Esophagus muscularis mucosa (tissue), 4 donors: ENCODE measurements at regions not wholly inside any gene's neighbourhood (a gene's known extent, or its start where the extent isn't known, plus 50 kb on each side); places are given as distances from the start of the nearest gene placed in this dataset.

Source experiments
- DNase-seq: peaks from one replicate; pipeline ENCODE4 v3.0.0-alpha.2; 2017; ENCODE audit errors: extremely low spot score
- H3K27ac ChIP-seq, 4 donors: fragments of 200-600 bp; sonication (generic); replicated peaks in 1 of 4; 1 replicate in 3 of 4; 2 replicates in 1 of 4; pipeline ENCODE4 v1.5.1; 2016 to 2019; ENCODE audit warnings: mild to moderate bottlenecking in 1 of 4
- H3K27me3 ChIP-seq, 4 donors: fragments of 200-600 bp; sonication (generic); one replicate each; pipeline versions ENCODE4 v1.5.1 to v1.6.0; 2016 to 2019
- H3K36me3 ChIP-seq, 4 donors: fragments of 200-600 bp; sonication (generic); one replicate each; pipeline ENCODE4 v1.5.1; 2016 to 2019
- H3K4me1 ChIP-seq, 4 donors: fragments of 200-600 bp; sonication (generic); one replicate each; pipeline ENCODE4 v1.5.1; 2016 to 2019
- H3K4me3 ChIP-seq, 4 donors: fragments of 200-600 bp; sonication (generic); 1 replicate in 2 of 4; 2 replicates in 2 of 4; pipeline ENCODE4 v1.5.1; 2016 to 2019; ENCODE audit warnings: mild to moderate bottlenecking in 4 of 4, moderate library complexity in 1 of 4
- H3K9me3 ChIP-seq, 4 donors: fragments of 200-600 bp; sonication (generic); 1 replicate in 3 of 4; 2 replicates in 1 of 4; pipeline ENCODE4 v1.5.1; 2016 to 2019
- EP300 ChIP-seq: sonication (generic); formaldehyde crosslinking; IDR thresholded peaks from one replicate; pipeline ENCODE4 v1.6.1; 2017; ENCODE audit warnings: antibody characterized with exemption
- POLR2A ChIP-seq: fragments of 450-650 bp; IDR thresholded peaks from one replicate; pipeline ENCODE4 v1.6.1; 2017; ENCODE audit warnings: antibody characterized with exemption, moderate library complexity, mild to moderate bottlenecking, low read depth
- POLR2AphosphoS5 ChIP-seq, 2 donors: sonication (generic); formaldehyde crosslinking; IDR thresholded peaks; one replicate each; pipeline ENCODE4 v1.6.1; 2017; ENCODE audit warnings: antibody characterized with exemption in 2 of 2
- WGBS: methylation state at CpG from one replicate; pipeline ENCODE4 v1.1.5; 2018; 5-methylcytosine and 5-hydroxymethylcytosine counted together
- intact Hi-C: fragments of 100-400 bp; cut with DNase I; formaldehyde crosslinking; loops from one replicate; pipeline ENCODE4 v1.15.1; 2023
- TF ChIP-seq, protein P1 (sequence below), 3 experiments: fragments of 200-600 bp in 2 of 3; fragments of 450-650 bp in 1 of 3; sonication (generic) in 2 of 3; IDR thresholded peaks; one replicate each; pipeline ENCODE4 v1.5.1; 2017 to 2019; ENCODE audit warnings: antibody characterized with exemption in 3 of 3, mild to moderate bottlenecking in 2 of 3, moderate library complexity in 1 of 3

DNA sequence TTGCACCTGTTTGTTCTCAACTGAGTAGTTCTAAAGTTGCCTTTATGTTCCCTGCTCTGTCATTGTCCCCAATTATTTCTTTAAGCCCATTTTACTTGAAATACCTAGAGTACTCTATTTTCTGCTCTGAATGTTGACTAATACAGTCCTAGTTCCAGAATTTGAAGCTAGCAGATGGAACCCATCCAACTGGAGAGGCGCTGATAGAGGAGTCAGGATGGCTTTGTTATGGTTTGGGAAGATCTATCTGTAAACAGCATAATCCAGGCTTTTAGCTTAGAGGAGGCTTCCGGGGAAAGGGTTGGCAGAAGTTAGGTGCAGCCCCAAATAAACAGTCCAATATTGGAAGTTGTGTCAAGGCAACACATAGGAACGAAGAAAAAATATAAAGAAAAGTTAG is 927.7 kb downstream of the TFAP2A start:
- intact Hi-C loops, result no loop called here
- peaks cover 0 to 5% (median 0%) of the 10 kb centered on the region in 4 donors for H3K4me1 ChIP-seq
- TF ChIP-seq POLR2A (no peak), POLR2AphosphoS5 (IDR thresholded peaks at IDR 0.05) (no peak), EP300 (no peak)
- TF ChIP-seq, protein P1, sequence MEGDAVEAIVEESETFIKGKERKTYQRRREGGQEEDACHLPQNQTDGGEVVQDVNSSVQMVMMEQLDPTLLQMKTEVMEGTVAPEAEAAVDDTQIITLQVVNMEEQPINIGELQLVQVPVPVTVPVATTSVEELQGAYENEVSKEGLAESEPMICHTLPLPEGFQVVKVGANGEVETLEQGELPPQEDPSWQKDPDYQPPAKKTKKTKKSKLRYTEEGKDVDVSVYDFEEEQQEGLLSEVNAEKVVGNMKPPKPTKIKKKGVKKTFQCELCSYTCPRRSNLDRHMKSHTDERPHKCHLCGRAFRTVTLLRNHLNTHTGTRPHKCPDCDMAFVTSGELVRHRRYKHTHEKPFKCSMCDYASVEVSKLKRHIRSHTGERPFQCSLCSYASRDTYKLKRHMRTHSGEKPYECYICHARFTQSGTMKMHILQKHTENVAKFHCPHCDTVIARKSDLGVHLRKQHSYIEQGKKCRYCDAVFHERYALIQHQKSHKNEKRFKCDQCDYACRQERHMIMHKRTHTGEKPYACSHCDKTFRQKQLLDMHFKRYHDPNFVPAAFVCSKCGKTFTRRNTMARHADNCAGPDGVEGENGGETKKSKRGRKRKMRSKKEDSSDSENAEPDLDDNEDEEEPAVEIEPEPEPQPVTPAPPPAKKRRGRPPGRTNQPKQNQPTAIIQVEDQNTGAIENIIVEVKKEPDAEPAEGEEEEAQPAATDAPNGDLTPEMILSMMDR (IDR thresholded peaks at IDR 0.05), result no peak
- WGBS, result 32% methylated on average over 3 of the region's 3 CpGs
- no peaks in the 10 kb centered on the region for H3K27me3 ChIP-seq
- H3K27ac ChIP-seq, result no peak overlapping the region
- no peaks in the 10 kb centered on the region for H3K9me3 ChIP-seq
- no peaks in the 10 kb centered on the region for H3K36me3 ChIP-seq
- no peak overlapping the region for H3K4me3 ChIP-seq
- no peak for DNase-seq

DNA sequence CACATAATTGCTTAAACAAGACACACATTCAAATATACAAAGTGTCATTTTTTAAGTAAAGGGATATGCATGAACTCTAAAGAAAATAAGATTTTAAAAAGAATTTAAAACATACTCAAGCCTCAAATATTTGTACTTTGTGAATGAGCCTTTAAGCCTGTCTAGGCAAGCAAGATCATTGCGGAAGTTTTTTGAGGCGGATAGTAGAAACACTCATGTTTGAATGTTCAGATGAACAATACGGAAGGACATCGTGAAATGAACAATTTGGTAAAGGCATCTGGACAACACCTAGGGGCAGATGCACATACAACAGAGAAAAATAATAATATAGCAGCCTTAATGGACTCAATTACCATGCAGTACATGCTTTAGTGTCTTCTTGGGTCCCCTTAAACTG is 928.9 kb downstream of the TFAP2A start:
- no peak overlapping the region for H3K4me3 ChIP-seq
- intact Hi-C loops, result no loop called here
- H3K36me3 ChIP-seq, result no peaks in the 10 kb centered on the region
- peaks cover 0 to 8% (median 0%) of the 10 kb centered on the region in 4 donors for H3K4me1 ChIP-seq
- no peak overlapping the region for H3K27ac ChIP-seq
- TF ChIP-seq POLR2A (no peak), EP300 (no peak), POLR2AphosphoS5 (IDR thresholded peaks at IDR 0.05) (no peak)
- TF ChIP-seq, protein P1 (IDR thresholded peaks at IDR 0.05), result no peak
- H3K9me3 ChIP-seq, result no peaks in the 10 kb centered on the region
- no peak for DNase-seq
- WGBS, result 73% methylated on average over 4 of the region's 4 CpGs
- no peaks in the 10 kb centered on the region for H3K27me3 ChIP-seq

DNA sequence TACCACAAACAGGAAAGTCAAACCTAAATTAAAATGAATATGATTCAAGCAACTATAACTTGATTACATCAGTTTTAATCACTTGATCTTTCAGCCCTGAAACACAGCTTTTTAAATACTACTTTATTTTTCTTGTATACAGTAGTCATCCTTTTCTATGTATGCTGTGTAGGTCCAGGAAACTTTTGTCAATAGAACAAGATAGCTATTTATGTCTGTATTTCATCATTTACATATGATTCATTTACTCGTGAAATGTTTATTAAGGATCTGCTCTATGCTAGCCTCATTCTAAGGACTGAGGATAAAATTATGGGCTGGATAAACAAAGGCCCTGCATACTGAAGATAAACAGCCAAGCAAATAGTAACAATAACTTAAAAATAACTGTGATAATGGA is 930.2 kb downstream of the TFAP2A start:
- TF ChIP-seq, protein P1 (IDR thresholded peaks at IDR 0.05), result no peak
- TF ChIP-seq POLR2AphosphoS5 (IDR thresholded peaks at IDR 0.05), result no peak
- TF ChIP-seq POLR2A, result no peak
- TF ChIP-seq EP300, result no peak
- no peak overlapping the region for H3K4me3 ChIP-seq
- no peak for DNase-seq
- peaks cover 0 to 8% (median 0%) of the 10 kb centered on the region in 4 donors for H3K4me1 ChIP-seq
- no peak overlapping the region for H3K27ac ChIP-seq
- WGBS, result 68% methylated on average over 1 of the region's 1 CpG
- H3K27me3 ChIP-seq, result no peaks in the 10 kb centered on the region
- intact Hi-C loops, result no loop called here
- no peaks in the 10 kb centered on the region for H3K9me3 ChIP-seq
- H3K36me3 ChIP-seq, result no peaks in the 10 kb centered on the region

DNA sequence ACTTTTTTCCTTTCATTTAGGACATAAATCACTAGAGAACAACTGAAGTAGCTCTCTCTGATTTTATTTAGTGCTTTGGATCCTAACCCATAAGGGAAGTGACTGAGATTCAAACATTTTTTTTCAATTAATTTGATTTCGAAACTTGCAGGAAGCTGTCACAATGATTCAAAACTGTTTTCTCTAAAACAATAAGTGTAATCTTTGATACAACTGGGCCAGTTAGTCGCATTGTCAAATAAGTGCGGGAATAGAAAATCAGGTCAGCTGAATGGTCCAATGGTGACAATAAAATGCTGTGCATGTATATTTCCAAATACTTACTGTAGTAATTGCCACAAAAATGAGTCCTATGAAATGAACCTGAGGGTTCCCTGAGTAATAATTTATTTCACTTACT is 930.8 kb downstream of the TFAP2A start:
- H3K27ac ChIP-seq, result no peak overlapping the region
- peaks cover 0 to 8% (median 0%) of the 10 kb centered on the region in 4 donors for H3K4me1 ChIP-seq
- intact Hi-C loops, result no loop called here
- DNase-seq, result no peak
- H3K36me3 ChIP-seq, result no peaks in the 10 kb centered on the region
- no peak overlapping the region for H3K4me3 ChIP-seq
- TF ChIP-seq EP300, result no peak
- no peak for TF ChIP-seq POLR2A
- TF ChIP-seq POLR2AphosphoS5 (IDR thresholded peaks at IDR 0.05), result no peak
- TF ChIP-seq, protein P1 (IDR thresholded peaks at IDR 0.05), result no peak
- no peaks in the 10 kb centered on the region for H3K9me3 ChIP-seq
- no peaks in the 10 kb centered on the region for H3K27me3 ChIP-seq
- 78% methylated on average over 3 of the region's 3 CpGs for WGBS

DNA sequence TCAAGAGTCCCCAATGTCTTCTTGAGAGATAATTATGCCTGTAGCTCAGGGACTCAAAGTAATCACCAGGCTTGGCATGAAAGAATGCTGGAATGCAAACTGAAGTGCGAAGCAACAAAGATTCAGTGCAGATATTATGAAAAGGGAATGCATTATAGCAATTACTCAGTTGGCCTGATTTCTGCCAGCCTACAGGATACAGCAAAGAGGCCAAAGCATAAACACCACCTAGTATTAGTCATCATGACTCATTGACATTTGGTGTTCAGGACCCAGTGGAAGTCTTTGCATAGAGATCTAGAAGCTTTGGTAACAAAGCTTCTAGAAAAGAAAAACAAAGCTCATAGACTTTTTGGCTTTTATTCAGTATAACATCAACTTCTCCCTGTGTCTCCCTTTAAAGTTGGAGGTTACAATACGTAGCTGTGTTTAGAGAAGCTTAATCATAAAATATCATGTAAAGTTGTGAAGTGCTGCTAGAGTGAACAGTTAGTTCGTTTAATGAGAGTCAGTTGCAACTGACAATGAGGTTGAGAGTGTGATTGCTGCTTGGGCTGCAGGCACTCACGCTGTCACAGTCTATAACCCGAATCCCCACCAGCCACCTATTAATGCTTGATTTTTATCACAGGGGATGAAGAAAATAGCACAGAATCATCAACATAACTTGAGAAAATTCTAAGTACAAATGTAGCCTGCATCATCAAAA is 932.7 kb downstream of the TFAP2A start:
- intact Hi-C loops, result no loop called here
- Histone ChIP-seq H3K27me3 (no peaks in the 10 kb centered on the region), H3K9me3 (no peaks in the 10 kb centered on the region), H3K27ac (no peak overlapping the region), H3K4me3 (no peak overlapping the region), H3K4me1 (peaks cover 0 to 8% (median 0%) of the 10 kb centered on the region in 4 donors), H3K36me3 (no peaks in the 10 kb centered on the region)
- TF ChIP-seq EP300 (no peak), POLR2AphosphoS5 (IDR thresholded peaks at IDR 0.05) (no peak), POLR2A (no peak)
- TF ChIP-seq, protein P1 (IDR thresholded peaks at IDR 0.05), result no peak
- DNase-seq, result no peak
- WGBS, result 37% methylated on average over 5 of the region's 5 CpGs
